HG03342 (cell line): ENCODE measurements at regions not wholly inside any gene's neighbourhood (a gene's known extent, or its start where the extent isn't known, plus 50 kb on each side); places are given as distances from the start of the nearest gene placed in this dataset.
A peak's percentile ranks its signal among the peaks of the same experiment; 100 is the strongest.
"Not testable (repeated sequence)": the region's sequence is repeated elsewhere in the genome, so short reads cannot be mapped to it uniquely, and the experiment has no call there.

ENCODE experiments used
- ATAC-seq: cut with Tn5 transposase; IDR thresholded peaks from one replicate; pipeline ENCODE4 v1.9.1; 2021; ENCODE audit warnings: mild to moderate bottlenecking, moderate library complexity; ENCODE audit not compliant: unreplicated experiment

DNA sequence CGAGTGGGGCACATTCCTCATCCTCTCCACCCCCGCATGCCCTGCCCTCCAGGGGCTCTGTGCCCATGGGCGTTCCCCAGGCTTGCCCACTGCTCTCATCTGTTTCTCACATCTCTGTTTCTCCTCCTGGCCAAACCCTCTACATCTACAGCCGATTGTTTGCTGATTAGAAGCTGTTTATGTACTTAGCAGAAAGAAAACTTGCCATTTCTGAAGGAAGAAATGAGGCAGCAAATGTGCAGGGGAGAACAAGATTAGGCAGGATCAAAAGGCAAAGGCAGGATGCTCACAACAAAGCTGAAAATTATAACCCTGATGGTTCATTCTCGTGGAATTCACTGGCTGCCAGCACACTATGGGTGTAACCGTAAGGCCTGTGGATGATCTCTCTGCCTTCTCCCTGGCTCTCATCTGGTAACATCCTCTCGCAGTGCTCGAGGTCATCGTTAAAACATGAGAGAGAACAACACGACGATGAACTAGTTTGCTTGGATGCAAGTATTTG is 111.6 kb upstream of the KLF14 start:
- ATAC-seq, result no peak

GRCh38 chr7:130849604-130850003 is 115.6 kb upstream of the KLF14 start:
- ATAC-seq, result no peak

GRCh38 chr7:130850956-130851355 is 116.9 kb upstream of the KLF14 start:
- no peak for ATAC-seq

- no peak for ATAC-seq
Observed at GRCh38 chr7:130852867-130853266, 118.9 kb upstream of the KLF14 start.

DNA sequence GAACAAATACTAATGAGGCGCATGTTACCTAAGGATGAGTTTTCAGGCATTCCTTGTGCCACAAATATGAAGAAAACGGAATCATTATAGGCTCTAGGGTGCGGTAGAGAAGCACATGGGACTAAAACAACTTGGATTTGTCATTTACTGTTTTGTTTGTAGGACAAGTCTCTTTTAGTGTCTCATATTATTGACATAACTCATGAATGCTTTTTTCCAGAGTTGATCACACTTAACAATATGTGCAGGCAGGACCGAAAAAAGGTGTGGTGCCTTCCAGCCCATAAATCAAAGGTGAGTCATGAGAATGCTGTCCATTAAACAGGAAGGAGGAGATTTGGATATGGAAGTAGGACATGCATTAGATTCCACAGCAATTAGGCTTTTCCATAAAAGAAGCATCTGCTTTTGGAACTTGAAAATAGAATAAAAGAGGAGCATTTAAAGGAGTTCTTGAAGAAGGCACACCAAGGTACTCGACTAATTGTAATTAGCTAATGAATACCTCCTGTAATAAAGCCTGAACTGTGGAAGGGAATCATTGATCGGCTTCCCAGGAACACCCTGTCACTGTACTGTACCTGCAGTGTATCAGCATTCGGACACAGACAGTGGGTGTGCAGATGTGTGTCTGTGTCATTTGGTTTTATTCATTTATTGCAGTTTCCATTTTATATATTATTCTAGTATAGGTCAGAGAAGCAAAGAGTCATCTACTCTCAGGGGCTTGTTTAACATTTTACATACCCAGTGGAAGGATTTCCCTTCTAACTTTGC is 119.7 kb upstream of the KLF14 start:
- no peak for ATAC-seq

DNA sequence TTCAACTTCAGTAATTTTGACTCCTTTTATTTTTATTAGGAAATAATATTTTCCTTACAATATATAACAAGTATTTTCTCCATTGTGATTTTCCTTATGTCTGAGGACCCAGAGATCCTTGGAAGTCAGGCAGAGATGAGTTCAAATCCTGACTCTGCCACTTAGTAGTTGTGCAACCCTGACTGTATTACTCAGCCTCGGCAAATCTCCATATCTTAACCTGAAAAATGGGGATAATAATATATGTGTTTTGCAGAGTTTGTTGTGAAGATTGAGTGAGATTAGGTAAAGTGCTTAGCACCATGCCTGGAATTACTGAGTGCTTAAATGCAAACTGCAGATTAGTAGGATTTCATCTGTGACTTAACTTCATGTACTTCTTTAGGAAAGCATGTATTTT is 120.5 kb upstream of the KLF14 start:
- no peak for ATAC-seq

DNA sequence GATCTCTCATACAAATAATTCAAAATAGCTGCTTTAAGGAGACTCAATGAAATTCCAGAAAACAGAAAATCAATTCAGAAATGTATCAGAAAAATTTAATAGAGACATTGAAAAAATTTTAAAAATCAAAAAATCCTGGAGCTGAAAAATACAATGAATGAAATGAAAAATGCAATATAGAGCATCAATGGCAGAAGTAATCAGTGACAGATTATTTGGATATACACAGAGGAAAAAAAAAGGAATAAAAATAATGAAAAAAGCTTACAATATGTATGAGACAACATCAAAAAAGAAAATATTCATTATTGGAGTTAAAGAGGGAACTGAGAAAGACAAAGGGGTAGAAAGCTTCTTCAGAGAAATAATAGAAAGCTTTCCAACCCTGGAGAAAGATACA is 122.9 kb upstream of the KLF14 start:
- no peak for ATAC-seq

- not testable (repeated sequence) for ATAC-seq
Observed at GRCh38 chr7:130860832-130861231, 126.8 kb upstream of the KLF14 start.

DNA sequence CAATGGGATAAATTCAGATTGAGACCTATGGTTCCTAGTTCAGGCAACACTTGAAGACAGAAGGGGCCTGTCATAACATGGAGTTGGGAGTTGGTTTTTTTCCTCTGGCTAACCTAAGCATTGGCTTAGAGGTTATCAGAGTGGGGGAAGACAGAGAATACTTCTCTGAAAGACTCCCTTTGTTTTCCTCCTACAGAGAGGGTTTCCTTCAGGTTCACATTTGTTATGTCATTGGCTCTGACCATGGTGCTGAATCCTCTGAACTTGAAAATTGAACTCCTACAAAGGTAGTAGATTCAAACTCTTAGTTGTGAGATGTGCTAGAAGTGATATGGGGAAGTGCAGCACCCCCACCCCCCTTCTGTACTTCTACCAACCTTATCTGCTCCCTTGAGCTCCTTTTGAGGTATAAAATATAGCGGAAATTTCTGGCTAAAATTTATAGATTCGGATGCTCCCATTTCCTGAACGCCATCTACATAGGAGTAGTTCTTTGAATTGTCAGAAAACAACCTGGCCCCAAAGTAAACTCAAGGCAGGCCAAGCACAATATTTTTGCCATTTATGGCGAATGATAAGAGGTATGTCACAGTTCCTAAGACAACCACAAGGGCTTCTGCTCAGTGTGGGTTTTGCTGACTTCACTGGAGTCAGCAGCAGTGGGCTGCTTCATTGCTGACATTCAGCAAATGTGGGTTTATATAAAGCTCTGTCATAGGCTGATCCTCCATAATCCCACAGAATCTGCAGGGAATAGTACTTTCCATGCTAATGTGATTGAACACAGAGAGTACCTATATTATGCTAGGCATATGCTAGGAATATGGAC is 131.6 kb upstream of the KLF14 start:
- no peak for ATAC-seq

GRCh38 chr7:130867039-130867438 is 133.0 kb upstream of the KLF14 start:
- ATAC-seq, result no peak

DNA sequence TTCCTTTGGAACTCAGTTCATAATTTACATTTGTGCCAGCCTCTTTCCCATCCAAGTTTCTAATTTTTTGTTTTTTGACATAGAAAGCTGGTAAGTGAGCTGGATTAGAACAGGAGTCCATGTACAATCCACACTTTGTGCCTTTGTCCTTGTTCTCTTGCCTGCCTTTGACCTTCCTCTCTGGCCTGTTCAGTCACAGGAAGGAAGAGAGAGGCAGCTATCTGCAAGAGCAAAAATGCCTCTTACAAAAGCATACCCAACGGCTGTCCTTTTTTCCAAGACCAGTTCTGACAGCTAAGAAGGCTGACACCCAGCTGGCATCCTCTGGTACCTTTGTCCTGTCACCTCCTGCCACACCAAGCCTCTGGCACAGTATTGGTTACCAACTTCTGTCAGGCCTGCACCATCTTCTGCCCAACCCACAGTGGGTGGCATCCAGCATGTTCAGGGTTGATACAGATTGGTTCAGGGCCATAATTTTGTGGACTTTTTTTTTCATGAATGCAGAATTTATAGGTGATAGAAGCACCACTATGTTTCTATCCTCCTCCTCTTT is 133.7 kb upstream of the KLF14 start:
- ATAC-seq, result no peak

DNA sequence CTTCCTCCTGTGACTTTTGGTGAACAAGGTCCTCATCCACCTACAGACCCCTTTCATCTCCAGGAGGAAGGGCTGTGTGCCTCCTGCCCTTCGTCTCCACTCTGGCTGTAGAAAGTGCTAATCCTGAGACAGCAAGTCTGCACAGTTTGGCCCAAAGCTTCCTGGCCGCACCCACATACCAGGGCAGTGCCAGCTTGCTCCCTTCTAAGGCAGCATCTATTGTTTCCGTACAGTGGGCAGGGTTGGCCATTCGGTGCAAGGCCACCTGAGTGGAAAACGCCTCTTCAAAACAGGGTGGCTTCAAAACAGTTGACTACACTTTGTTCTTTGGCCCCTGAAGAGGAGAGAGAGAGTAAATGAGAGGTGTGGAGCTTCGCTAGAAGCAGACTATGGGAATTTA is 134.1 kb upstream of the KLF14 start:
- no peak for ATAC-seq

DNA sequence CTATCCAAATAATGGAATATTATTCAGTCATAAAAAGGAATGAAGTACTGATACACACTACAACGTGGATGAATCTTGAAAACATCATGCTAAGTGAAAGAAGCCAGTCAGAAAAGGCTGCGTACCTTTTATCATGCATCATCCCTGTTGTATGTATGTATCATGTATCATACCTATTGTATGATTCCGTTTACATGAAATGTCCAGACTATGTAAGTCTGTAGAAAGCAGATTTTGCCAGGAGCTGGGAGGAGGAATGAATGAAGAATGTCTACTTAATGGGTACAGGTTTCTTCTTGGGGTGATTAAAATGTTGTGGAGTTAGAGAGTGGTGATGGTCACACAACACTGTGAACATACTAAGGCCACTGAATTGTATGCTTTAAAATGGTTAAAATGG is 135.9 kb upstream of the KLF14 start:
- ATAC-seq, result no peak

DNA sequence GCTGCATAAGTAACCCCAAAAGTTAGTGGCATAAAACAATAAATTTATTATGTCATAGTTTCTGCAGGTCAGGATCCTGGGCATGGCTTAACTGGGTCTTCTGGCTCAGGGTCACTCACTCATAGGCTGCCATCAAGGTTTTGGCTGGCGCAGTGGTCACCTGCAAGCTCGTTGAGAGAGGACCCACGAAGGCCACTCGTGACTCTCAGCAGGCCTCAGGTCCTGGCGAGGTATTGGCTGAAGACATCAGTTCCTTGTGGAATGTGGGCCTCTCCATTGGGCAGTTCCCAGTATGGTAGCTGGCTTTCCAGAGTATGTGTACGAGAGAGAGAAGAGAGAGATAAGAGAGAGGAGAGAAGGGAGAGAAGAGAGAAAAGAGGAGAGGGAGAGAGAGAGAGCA is 138.3 kb upstream of the KLF14 start:
- no peak for ATAC-seq

DNA sequence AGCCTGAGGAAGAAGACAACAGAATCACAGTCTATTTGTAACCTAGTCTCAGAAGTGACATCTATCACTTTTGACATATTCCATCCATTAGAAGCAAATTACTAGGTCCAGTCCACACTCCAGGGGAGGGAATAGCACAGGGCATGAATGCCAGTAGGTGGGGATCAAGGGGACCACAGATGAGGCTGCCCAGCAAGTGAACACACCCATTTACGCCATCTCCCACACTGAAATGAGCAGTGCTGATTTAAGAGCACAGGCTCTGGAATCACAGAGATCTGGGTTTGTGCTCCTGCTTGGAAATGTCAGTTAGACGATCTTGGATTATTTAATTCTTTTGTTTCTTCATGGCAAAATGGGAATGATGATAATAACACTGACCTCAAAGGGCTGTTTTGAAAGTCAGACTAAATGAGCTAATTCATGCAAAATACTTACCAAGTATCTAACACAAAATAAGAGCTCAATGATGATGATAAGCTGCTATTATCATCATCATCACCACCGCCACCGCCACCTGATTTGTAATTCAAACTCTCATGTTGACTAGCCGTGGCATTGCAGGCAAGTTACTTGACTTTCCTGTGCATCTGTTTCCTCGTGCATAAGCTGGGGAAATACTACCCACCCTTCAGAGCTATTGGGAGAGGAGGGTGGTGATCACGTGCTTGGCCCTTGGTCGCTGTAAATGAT is 138.9 kb upstream of the KLF14 start:
- no peak for ATAC-seq

DNA sequence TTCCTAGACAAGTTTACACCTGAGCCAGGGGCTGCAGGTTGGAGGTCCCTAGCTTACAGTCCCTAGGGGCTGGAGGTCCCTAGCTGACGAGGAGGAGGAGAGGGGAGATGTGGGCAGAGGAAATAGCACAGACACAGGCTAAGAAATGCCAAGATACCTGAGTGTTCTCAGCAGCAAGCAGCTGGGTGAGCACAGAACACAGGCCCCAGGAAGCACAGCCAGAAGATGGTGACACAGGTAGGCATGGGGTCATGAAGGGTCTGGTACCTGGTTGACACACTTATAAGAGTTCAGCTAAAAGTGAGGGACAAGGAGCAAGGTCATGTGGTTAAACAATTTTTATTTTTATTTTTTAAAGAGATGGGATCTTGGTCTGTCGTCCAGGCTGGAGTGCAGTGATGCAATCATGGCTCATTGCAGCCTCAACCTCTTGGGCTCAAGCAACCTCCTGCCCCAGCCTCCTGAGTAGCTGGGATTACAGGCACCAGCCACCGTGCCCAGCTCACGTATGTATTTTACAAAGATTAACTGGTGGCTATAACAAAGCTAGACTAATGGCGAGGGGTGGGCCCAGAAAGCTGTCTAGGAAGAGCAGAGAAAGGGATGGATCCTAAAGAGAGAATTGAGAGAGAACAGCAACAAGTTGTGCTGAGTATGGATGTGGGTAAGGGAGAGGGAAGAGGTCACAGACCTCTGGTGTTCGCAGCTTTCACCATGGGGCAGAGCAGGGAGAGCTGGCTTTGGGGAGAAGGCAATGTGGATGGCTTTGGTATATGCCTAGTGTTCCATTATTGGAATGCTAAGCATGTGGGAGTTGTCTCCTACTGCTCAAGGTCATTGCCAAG is 140.3 kb upstream of the KLF14 start:
- ATAC-seq, result no peak

DNA sequence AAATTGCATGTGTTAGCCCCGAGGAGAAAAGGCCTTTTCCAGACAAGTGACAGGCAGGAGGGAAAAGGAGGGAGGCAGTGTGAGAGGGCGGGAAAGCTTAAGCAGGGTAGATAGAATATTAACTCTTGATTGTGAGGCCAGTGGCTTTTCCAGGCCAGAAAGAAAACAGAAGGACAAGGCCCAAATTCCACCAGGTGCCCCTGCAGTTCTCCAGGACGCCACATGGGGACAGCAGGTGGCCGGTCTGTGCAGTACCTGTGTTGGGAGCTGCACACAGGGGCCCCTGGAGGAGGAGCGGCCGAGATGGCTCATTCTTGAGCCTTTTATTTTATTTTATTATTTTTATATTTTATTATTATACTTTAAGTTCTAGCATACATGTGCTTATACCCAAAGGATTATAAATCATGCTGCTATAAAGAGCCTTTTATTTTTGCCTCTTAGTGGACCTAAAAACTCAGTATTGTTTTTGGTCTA is 141.3 kb upstream of the KLF14 start:
- peak; percentile 68 for ATAC-seq

GRCh38 chr7:130875901-130876300 is 141.9 kb upstream of the KLF14 start:
- no peak for ATAC-seq

DNA sequence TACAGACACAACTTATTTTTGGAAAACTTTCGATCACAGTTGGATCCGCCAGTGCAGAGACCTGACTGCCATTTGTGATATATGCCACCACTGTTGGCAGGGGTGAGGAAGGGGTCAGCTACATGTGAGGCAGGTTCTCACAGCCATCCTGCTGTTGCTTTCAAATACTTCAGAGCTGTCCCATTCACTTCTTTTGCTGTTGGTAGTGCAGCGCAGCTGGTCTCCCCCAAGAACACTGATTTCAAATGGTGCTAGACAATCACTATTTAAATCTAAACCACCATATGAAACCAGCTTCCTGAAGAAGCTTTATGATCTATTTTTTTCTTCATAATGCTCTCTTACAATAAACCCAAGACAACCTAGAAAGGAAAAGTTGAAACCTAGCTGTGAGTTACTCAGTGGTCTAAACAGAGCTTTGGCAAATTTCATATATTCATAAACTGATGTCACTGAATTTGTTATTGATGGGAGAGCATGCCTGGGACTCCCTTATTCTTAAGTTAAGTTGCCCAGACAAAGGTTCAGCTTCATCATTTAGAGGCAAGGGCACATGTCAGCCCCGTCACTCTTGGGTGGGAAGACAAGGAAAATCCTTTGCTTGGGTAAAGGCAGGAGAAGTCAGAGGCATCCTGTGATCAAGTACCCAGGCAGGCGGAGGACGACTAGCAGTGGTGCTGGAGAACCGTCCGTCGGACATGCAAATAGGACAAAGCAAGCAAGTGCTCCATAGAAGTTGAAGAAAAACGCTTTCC is 143.4 kb upstream of the KLF14 start:
- ATAC-seq, result no peak

GRCh38 chr7:130877991-130878305 is 143.9 kb upstream of the KLF14 start:
- no peak for ATAC-seq
